Pancreas (tissue), 10 donors: ENCODE measurements at regions not wholly inside any gene's neighbourhood (a gene's known extent, or its start where the extent isn't known, plus 50 kb on each side); places are given as distances from the start of the nearest gene placed in this dataset.

Experiments
- ATAC-seq, 4 donors: fragments of 200-7000 bp; cut with Tn5 transposase; one replicate each; pipeline versions ENCODE4 v1.8.0 to v1.9.1; 2020; ENCODE audit warnings: mild to moderate bottlenecking in 4 of 4, moderate library complexity in 4 of 4
- DNase-seq, 6 donors: peaks; one replicate each; pipeline ENCODE4 v3.0.0-alpha.2; 2020
- FAIRE-seq: peaks from 2 replicates; lab custom pipeline; 2012; peaks lifted over from hg19 to GRCh38; lab: Jason Lieb, UNC
- H3K27ac ChIP-seq, 4 donors: fragments of 200-600 bp; sonication (generic); 1 replicate in 3 of 4; 2 replicates in 1 of 4; pipeline versions ENCODE4 v1.5.0 to v1.8.0; 2020
- H3K27me3 ChIP-seq, 4 donors: fragments of 200-600 bp; one replicate each; pipeline ENCODE4 v1.8.0; 2021
- H3K36me3 ChIP-seq, 3 donors: fragments of 200-600 bp; sonication (generic) in 1 of 3; one replicate each; pipeline versions ENCODE4 v1.5.0 to v1.8.0; 2020 to 2021
- H3K4me1 ChIP-seq, 3 donors: fragments of 200-600 bp; one replicate each; pipeline ENCODE4 v1.8.0; 2021
- H3K4me3 ChIP-seq, 4 donors: fragments of 200-600 bp; sonication (generic) in 2 of 4; one replicate each; pipeline versions ENCODE4 v1.5.0 to v1.8.0; 2020 to 2021
- H3K9me3 ChIP-seq, 4 donors: fragments of 200-600 bp; one replicate each; pipeline ENCODE4 v1.8.0; 2021
- CTCF ChIP-seq, 4 donors: fragments of 200-600 bp; sonication (generic) in 3 of 4; IDR thresholded peaks; one replicate each; pipeline versions ENCODE4 v1.5.0 to v1.8.0; 2021; ENCODE audit warnings: antibody characterized with exemption in 4 of 4
- WGBS, 2 donors: extraction: QIAGEN DNeasy Blood & Tissue Kit; methylation state at CpG; one replicate each; pipeline ENCODE4 v1.1.7; 2013; 5-methylcytosine and 5-hydroxymethylcytosine counted together
- intact Hi-C, 3 donors: fragments of 100-400 bp; cut with DNase I; formaldehyde crosslinking; loops; one replicate each; pipeline versions ENCODE4 v1.11.1 to v1.14.2; 2022
- donor health status: healthy with polysubstance abuse.
- donor health status: DM: no; HTN: no; CAD: no; lungs with moderate emphysema.
- donor health status: DM: no; HTN: no; CAD: no.
- donor health status: control.
- donor health status: control.
- donor health status: Bipolar disorder and iron deficiency.
- donor health status: DM: yes; HTN: yes; CAD: no.
- donor health status: DM: no; HTN: no; CAD: no.
- donor health status: DM: no; HTN: no; CAD: no.
- donor health status: DM: yes; HTN: yes; CAD: no.

DNA sequence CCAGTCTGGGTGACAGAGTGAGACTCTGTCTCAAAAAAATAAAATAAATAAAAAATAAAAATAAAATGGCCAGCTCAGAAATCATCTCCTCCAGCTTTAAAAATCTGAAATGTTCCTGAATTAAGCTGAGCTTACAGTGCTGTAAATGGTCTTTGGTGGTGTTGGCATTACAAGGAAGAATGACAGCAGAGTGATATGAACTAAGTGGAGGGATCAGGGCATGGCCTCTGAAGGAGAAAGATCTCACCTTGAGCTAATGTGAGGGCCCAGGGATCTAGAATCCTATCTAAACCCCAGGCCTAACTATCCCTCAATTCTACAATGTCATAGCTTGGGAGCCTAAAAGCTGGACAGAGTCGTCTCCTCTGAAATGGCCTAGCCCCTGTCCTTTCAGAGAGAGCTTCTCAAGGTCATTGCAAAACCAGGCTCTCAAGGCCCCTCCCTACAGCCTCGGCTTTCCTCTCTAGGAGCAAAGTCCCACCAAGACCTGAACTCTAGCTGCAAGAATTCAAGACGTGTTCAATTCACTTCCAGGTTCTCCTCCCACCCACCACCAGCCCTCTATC lies 345.4 kb downstream of the BUD13 start:
- WGBS, 2 donors: 24% methylated on average over 3 of the region's 3 CpGs
- no peak overlapping the region for H3K4me3 ChIP-seq
- no peaks in the 10 kb centered on the region for H3K27me3 ChIP-seq
- intact Hi-C loops: no loop called here
- no peaks in the 10 kb centered on the region for H3K9me3 ChIP-seq
- no peak for FAIRE-seq
- no peak for ATAC-seq
- no peaks in the 10 kb centered on the region for H3K4me1 ChIP-seq
- no peak for TF ChIP-seq CTCF (IDR thresholded peaks at IDR 0.05)
- DNase-seq: no peak
- H3K27ac ChIP-seq: no peak overlapping the region
- H3K36me3 ChIP-seq: no peaks in the 10 kb centered on the region

DNA sequence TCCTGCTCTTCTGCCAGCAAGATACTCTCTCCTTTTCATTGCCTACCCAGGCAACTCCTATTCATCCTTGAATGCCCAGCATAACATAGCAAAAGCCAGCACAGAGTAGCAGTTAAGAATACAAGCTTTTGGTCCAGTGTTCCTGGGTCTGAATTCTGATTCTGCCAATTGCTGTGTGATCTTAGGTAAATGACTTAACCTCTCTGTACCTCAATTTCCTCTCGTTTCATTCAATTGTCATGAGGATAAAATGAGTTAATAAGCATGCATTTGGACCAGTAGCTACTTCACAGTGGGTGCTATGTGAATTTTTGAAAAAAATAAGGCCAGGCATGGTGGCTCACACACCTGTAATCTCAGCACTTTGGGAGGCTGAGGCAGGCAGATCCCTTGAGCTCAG lies 346.0 kb downstream of the BUD13 start:
- Histone ChIP-seq H3K27ac (no peak overlapping the region), H3K27me3 (no peaks in the 10 kb centered on the region), H3K4me1 (no peaks in the 10 kb centered on the region), H3K9me3 (no peaks in the 10 kb centered on the region), H3K36me3 (no peaks in the 10 kb centered on the region), H3K4me3 (no peak overlapping the region)
- intact Hi-C loops: no loop called here
- ATAC-seq (no peak), DNase-seq (no peak), FAIRE-seq (no peak)
- WGBS, 2 donors: 38 to 39% methylated on average over 1 of the region's 1 CpG
- no peak for TF ChIP-seq CTCF (IDR thresholded peaks at IDR 0.05)

GRCh38 chr11:116424615-116425261 lies 348.0 kb downstream of the BUD13 start:
- Histone ChIP-seq H3K27me3 (no peaks in the 10 kb centered on the region), H3K27ac (no peak overlapping the region), H3K36me3 (no peaks in the 10 kb centered on the region), H3K4me1 (no peaks in the 10 kb centered on the region), H3K4me3 (no peak overlapping the region), H3K9me3 (no peaks in the 10 kb centered on the region)
- ATAC-seq: no peak
- DNase-seq: no peak
- intact Hi-C loops: no loop called here
- FAIRE-seq: no peak
- 28 to 37% methylated on average over 4 of the region's 4 CpGs for WGBS, 2 donors
- no peak for TF ChIP-seq CTCF (IDR thresholded peaks at IDR 0.05)

GRCh38 chr11:116422956-116423600 lies 349.7 kb downstream of the BUD13 start:
- Histone ChIP-seq H3K36me3 (no peaks in the 10 kb centered on the region), H3K9me3 (no peaks in the 10 kb centered on the region), H3K4me1 (no peaks in the 10 kb centered on the region), H3K4me3 (no peak overlapping the region), H3K27me3 (no peaks in the 10 kb centered on the region), H3K27ac (no peak overlapping the region)
- ATAC-seq: no peak
- no peak for DNase-seq
- TF ChIP-seq CTCF (IDR thresholded peaks at IDR 0.05): no peak
- 73 to 78% methylated on average over 6 of the region's 6 CpGs for WGBS, 2 donors
- intact Hi-C loops: no loop called here
- FAIRE-seq: no peak

DNA sequence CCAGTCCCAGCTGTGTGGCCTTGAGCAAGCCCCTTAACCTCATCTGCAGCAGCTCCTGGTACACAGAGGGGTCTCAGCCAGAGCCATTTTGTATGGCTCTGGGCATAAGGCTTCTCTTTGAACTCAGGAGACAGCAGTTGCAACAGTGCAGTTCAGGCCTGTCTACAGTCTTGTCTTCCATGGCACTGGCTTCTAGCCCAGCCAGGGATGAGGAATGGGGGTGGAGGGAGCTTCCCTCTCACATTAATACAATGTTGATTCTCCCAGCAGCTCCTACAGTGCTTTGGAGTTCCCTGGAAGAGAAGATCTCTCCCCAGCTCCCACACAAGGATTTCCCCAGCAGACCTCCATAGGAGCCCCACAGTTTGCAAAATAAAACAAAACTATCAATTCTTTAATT lies 350.2 kb downstream of the BUD13 start:
- H3K9me3 ChIP-seq: no peaks in the 10 kb centered on the region
- intact Hi-C loops: no loop called here
- FAIRE-seq (no peak), ATAC-seq (no peak), DNase-seq (no peak)
- H3K4me1 ChIP-seq: no peaks in the 10 kb centered on the region
- H3K27me3 ChIP-seq: no peaks in the 10 kb centered on the region
- H3K4me3 ChIP-seq: no peak overlapping the region
- no peak for TF ChIP-seq CTCF (IDR thresholded peaks at IDR 0.05)
- no peak overlapping the region for H3K27ac ChIP-seq
- H3K36me3 ChIP-seq: no peaks in the 10 kb centered on the region
